NOMO-1 treated with dmso at 0.1 percent for 144 hours (cell line): ENCODE measurements at regions not wholly inside any gene's neighbourhood (a gene's known extent, or its start where the extent isn't known, plus 50 kb on each side); places are given as distances from the start of the nearest gene placed in this dataset.
"Not testable (repeated sequence)": the region's sequence is repeated elsewhere in the genome, so short reads cannot be mapped to it uniquely, and the experiment has no call there.

Source experiments
- DNase-seq: peaks from one replicate; lab custom pipeline; 2025; ENCODE audit not compliant: unreplicated experiment; lab: John Stamatoyannopoulos, UW

DNA sequence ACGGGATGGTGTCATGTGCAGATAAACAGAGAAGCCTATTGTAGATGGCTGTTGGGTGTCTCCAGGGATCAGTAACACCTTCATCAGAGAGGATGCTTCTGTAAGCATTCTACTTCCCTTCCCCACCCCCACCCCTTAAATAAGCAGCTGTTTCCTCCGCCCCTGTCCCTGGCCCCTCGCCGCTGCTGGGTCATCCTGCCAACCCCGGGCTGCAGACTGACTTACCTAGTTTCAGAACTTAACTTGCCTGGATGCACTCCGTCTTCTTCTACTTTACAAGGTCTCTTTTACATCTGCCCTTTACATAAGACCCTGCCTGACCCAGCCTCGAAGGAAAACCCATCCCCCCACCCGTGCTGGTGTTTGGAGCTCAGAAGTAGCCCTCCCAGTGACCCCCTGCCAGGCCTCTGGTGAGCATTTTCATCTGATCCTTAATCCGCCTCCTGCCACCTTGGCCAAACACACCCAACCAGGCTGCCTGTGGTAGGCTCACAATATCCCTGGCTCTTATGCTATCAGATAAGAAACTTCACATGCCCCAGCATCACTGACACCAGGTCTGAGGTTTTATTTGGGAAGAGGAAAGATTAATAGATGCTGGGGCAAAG, 103.0 kb upstream of the HES1 start:
- DNase-seq: no peak

DNA sequence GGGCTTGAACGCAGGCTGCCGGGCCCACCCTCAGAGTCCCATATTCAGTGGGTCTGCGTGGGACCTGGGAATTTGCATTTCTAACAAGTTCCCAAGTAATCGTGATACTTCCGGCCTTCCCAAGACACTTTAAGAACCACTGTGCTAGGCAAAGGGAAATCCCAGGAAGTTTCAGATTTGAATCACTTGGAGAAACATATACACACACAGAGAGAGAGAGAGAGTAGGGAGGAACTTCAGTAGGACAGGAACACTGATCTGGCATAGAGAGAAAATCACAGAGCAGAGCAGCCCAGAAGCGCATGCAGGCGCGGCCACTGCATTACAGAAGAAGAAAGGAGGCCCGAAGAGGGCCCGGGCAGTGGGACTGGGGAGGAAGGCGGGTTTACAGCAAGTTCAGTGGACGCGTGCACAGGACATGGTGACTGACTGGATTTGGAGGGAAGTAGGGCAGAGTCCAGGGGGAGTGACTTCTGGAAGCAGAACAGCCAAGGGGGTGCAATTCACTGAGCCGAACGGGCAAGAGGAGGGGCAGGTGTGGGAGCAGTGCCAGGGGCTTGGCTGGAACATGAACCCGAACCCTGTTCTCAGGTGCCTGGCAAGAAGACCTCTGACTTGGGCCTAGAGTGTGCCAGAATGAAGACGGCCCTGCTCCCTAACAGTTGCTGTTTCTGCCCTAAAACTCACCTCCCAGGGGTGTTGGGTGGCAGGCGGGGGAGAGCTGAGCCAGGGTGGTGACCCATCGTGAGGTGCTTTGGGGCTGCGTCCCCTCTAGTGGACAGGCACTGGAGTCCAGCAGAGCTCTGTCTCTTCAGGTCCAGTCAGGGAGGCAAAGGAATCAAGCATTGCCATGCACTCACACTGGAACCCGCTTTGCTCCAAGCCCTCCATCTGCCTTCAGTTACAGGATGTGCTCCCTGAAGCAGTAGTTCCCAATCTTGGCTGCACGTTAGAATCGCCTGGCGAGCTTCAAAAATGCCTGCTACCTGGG, 101.3 kb upstream of the HES1 start:
- no peak for DNase-seq

DNA sequence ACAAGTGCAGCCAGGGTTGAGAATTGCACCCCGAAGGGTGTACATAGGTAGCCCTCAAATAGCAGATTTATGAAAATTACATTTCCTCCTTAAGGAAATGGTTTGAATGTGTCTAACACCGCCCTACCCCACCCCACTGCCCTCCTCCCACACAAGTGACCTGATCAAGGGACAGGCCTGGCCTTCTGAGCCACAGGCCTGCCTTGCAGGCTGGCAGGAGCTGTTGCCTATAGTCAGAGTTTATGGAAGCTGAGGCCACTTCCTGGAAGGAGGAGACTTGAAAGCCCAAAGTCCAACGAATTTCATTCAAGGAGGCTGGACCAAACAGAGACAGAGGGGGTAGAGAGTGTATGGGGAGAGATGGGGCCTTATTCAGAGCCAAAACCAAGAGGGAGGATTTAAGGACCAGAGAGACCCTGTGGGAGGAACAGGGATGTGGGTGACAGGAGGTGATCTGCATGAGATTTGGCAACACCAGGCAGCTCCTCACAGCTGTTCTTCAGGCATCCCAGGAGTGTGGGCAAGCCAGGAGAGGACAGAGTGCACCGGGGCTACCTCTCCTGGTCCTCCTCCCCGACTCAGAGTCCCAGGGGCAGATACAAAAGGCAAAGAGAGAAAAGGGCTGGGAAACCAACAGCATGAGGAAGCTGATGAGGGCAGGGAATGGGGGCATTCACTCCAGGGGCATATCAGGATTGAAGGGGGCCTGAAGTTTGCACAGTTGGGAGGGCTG, 100.4 kb upstream of the HES1 start:
- DNase-seq: no peak

DNA sequence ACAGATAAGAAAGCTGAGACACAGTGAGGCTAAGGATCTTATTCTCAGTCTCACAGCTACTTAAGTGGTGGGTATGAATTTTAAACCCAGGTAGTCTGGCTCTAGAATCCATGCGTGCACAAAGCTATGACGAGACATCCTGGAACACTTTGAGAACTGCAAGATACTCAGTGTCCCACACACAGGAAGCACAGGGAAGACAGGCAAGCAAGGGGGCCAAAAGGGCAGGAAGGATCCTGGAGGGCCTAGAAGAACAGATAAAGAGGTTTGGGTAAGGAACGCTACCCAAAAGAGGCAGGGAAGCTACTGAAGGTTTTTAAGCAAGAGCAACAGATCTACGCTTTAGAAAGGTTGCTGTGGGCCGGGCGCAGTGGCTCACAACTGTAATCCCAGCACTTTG, 99.1 kb upstream of the HES1 start:
- no peak for DNase-seq

DNA sequence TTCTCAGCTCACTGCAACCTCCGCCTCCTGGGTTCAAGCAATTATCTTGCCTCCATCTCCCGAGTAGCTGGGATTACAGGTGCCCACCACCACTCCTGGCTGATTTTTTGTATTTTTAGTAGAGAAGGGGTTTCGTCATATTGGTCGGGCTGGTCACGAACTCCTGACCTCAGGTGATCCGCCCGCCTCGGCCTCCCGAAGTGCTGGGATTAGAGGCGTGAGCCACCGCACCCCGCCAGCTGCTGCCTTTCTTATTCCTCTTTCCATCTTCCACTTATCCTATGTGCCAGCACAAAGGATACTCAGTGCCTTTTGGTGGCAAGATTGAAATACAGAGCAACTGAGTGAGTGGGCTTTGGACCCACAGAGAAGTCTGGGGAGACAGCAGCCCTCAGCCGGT, 97.6 kb upstream of the HES1 start:
- DNase-seq: not testable (repeated sequence)

DNA sequence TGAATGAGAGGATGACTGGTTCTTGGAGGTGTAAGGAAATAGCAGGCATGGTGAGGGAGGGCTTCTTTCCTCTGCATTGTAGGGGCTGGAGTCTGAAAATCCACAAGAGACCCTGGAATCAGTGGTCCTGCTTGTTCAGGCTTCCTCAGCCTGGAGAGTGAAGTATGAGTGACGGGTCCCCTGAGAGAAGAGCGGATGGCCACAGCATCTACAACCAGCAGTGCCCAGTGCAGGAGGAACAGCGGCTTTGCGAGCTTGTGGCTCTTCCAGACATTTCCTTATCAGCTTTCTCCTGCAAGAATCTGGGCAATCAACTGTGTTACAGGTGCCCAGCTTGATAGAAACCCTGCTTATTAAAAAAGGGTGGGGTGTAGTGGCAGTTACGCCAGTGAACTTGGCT, 97.0 kb upstream of the HES1 start:
- DNase-seq: no peak

DNA sequence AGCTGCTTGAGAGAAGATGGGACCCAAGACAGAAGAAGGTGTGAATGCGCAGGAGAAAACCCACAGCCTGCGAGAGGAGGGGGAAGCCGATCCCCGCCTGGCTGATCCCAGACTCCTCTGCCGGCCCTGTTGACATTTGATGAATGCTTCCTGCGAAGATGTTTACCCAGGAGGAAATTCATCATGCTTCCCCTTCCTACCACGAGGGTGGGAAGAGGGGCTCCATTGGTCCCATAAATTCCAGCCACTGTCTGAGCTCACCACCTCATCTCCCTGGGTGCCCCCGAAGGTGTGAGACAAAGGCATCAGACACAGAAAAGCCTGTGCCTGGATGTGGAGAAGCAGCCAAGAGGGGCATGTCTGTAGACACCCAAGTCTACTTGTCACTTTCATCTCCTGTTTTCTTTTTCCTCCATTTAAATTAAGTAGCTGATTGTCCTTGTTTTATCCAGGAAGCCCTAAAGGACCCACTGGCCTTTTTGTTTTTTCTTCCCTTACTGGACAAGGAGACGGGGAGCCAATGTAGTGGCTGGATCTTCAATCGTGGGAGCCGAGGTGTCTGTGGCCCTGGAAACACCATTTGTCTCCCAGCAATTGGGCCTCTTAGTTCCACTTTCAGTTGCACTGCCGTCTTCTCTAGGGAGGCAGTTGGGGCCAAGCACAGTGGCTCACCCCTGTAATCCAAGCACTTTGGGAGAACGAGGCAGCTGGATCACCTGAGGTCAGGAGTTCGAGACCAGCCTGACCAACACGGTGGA, 95.3 kb upstream of the HES1 start:
- DNase-seq: no peak

DNA sequence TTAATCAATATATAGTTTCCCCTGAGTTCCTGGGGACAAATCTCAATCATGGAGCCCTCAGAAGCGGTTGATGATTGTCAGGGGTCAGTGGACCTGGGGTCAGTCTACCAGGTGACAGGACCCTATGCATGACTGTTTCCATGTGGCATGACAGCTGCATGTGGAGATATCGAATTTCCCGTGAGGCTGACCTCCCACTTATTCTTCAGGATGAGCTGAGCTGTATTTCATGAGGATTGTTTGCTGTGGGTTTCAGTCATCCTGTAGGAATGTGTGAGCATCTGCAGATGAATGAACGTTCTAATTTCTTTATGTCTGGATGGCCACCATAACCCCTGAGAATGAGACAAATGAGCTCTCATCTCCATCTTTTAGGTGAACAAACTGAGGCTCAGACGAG, 93.0 kb upstream of the HES1 start:
- DNase-seq: no peak

DNA sequence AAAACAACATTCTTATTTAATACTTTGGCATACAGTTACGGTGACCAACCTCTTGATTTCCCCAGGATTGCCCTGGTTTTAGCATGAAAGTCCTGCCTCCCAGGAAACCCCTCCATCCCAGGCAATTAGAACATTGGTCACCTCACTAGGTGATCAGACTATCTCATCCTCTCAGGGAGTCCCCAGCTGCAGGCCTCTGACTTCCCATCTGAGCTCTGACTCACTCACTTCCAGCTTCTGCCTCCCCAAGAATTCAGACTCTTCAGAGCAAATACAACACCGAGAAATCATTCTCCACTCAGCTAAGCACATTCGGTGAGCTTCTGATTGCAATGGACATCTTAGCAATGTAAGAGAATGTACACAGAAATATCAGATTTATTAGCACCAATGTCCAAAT, 92.4 kb upstream of the HES1 start:
- no peak for DNase-seq

DNA sequence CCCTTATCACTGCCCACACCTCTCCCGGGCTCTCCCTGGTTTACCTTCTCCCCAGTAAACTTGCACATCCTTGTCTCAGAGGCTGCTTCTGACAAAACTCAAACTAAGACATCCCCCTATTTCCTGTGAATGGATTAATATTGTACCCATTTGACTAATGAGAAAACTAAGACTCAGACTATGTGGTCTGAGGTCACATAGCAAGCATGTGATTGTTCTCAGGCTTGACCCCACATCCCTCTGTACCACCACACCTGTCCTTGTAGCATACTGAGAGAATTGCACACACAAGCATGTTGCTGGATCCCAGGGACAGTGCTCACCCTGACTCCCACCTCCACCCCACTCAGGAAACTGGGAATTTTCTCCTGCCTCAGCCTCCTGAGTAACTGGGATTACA, 90.7 kb upstream of the HES1 start:
- DNase-seq: no peak

DNA sequence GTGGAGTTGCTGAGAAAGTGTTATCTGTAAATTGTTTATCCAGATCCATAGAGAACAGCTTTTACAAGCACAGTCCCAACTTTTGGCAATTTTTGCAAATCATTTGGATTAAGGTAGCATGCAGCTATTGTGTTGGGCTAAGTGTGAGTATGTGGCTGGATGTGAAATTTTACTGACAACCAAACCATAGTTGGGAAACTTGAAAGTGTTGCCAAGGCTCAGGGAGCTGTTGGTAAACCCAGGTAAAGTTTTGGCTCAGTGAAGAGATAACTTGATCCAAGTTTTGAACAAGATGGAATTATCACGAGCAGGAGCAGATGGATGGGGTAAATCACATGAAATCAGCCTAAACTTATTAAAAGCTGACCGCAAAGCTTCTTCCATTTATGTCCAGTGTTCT, 90.0 kb upstream of the HES1 start:
- no peak for DNase-seq

DNA sequence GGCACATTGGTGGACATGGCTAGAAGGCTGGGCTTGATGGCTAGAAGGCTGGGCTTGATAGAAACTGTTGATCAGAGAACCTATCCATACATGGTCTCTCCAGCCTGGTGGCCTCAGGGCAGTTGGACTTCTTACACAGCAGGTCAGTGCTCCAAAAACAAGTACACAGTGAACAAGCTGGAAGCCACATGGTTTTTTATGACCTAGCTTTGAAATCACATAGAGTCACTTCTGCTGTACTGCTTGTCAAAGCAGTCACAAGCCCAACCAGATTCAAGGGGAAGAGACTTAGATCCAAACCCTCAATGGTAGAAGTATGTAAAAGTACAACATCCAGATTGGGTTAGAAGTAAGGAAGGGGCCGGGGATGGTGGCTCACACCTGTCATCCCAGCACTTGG, 89.4 kb upstream of the HES1 start:
- no peak for DNase-seq

DNA sequence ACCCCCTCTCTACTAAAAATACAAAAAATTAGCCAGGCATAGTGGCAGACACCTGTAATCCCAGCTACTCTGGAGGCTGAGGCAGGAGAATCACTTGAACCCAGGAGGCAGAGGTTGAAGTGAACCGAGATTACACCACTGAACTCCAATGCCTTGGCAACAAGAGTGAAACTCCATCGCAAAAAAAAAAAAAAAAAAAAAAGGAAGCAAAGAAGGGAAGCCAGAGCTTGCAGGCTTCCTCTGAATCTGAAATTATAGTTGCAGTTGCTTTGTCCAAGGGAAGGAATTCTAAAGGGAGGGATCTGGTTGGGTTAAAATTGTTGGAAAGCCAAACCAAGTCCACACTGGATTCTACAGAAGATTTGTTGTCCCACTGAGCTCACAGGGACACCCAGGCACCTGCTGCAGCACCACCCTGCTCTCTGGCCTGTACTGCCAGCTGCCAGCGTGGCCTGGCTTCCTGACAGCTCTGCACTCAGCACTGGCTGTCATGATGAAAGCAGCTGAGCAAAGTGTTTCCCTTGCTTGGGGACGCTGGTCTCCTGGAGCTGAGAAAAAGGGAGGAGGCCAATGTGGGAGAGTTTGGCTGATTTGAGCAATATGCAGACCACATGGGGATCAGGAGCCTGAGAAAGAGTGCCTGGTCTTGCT, 88.8 kb upstream of the HES1 start:
- peak; percentile 89 for DNase-seq

DNA sequence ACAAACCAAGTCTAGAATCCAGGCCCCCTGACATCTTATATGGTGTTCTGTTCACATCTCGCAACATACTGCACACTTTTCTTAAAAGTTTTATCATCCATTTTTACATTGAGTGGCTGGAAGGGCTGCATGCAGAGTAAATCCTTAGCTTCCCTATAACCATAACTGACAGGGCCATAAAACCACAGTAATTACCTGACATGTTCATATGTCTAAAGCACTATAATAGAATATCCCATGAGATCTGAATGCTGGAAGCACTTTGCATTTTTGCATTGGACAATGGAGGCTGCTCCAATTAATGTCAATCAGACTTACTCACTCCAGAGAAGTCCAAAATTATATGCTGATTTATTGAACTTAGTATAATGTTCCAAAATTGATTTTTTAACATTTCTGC, 86.6 kb upstream of the HES1 start:
- DNase-seq: no peak

DNA sequence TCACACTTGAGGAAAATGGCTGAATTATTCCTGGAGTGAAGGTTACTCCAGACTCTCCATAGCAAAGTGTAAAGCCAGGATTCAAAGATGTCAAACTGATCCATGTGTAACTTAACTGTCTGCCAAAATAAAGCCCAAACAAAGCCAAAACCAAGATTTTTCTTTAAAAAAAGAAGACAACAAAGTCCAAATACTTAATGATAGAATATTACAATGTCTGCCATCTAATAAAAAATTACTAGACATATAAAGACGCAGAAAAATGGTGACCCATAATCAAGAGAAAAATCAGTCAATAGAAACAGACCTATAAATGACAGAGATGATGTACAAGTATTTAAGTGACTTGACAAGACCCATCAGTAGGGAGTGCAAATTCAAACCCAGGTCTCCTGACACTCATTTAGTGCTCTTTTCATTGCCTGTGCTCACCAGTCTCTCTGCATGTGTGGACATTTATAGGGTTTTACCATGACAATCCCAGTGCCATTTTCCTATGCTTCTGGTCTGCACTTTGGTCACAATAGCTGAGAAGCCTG, 85.1 kb upstream of the HES1 start:
- no peak for DNase-seq

DNA sequence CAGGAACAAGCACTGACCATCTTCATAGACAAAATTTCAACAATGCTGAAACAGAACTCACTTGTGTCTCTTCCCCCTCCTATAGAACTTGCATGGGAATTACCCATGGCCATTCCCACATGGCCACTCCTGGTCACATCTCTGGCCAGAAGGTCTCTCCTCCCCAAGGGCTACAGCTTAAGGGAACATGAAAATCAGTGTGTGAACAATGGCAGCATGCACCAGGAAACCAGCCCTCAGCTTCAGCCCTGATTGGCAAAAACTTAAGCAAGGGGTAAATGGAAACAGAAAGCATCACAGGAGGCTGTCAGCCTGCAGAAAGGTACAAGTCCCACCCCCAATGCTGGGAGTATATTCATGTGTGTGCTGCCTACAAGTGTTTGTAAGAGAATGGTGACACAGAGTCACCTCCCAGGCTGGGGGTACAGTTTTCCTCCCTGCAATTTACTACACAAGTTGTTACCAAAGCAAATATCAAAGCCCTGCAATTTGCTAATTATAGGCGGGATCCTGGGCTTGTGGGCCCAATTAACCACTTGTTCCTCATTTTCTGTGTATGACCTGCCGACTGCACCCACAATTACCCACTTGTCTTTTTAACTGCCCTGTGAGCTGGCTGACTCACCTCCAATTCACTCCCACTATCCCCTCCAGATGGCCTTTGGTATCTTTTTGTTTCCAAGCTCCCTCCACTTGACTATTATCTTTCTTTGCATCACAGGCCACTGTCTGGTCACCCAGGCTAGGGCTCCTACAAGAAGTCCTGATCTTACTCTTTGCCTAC, 84.4 kb upstream of the HES1 start:
- DNase-seq: peak; percentile 99

DNA sequence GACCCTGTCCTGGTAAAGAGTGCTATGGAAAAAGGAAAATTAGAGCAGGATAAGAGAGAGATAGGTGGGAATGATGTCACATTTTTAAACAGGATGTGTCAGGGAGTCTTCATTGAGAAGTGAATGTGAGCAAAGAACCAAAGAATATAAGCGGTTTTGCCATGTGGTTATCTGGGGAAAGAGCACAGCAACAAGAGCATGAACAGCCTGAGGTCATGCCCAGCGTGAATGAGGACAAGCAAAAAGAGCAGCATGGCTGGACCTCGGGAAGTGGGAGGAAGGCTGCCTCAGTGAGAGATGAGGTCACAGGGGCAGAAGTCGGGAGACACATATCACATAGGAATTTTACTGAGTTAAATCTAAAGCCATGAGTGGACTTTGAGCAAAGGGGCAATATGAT, 82.8 kb upstream of the HES1 start:
- DNase-seq: no peak

DNA sequence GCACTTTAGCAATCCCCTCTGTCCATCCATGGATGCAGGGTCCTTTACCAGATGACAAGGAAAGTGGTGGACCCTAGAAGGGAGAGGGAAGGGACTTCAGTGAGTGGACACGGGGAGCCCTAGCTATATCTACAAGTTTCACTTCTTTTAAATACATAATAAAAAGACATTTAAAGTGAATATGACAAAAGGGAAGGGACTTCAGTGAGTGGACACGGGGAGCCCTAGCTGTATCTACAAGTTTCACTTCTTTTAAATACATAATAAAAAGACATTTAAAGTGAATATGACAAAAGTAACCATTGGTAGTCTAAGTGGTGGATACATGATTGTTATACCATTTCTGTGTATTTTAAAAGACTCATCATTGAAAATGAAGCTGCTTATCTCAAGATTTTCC, 81.9 kb upstream of the HES1 start:
- no peak for DNase-seq

DNA sequence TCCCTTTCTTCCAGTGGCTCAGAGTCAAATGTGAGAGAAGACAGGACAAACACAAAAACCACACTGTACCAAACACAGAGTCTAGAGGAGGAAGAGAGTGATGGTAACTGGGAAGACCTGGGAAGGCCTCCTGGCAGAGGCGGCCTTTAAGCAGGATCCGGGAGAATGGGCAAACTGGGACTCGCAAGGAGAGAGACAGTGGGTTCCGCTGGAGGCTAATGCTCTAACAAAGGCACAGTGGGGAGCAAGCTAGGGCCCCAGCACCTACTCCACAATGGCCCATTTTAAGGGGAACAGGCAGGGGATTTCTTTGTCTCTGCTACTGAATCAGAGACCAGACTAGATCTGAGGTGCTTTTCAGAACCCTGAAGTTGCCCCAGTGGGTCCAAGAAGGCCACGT, 81.4 kb upstream of the HES1 start:
- DNase-seq: no peak

DNA sequence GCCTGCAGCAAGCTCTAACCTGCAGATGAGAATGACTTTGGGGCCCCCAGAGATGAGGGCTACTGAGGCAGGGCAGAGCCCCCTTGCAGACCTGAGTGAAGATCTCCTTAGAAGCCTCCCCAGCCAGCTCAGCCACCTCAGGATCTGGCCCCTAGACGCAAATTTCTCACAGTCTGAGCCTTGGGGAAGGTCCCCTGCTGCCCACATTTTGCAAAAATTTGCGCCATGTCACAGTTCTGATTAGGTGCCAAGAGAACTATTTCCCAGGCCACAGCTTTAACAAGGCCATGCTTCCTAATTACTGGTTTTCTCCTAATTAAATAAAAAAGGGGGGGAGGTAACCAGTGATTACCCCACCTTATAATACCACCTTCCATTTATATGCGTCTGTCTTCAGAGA, 81.0 kb upstream of the HES1 start:
- no peak for DNase-seq
